ENCODE measurements at regions not wholly inside any gene's neighbourhood (a gene's known extent, or its start where the extent isn't known, plus 50 kb on each side); places are given as distances from the start of the nearest gene placed in this dataset.

- H3K4me3 ChIP-seq: no peak overlapping the region
- no peaks in the 10 kb centered on the region for H3K36me3 ChIP-seq
- H3K4me1 ChIP-seq (replicated peaks): no peaks in the 10 kb centered on the region
- H3K27ac ChIP-seq: no peak overlapping the region
- TF ChIP-seq POLR2AphosphoS5 (IDR thresholded peaks at IDR 0.05) (no peak), POLR2A (IDR thresholded peaks at IDR 0.05) (no peak), CTCF (IDR thresholded peaks at IDR 0.05) (no peak)
- no peak for DNase-seq (ENCODE audit: low spot score)
- H3K27me3 ChIP-seq (replicated peaks; ENCODE audit: insufficient read depth): no peaks in the 10 kb centered on the region
- intact Hi-C loops (cut with DNase I): no loop called here
- 74% methylated on average over 29 of the region's 29 CpGs for WGBS
- no peaks in the 10 kb centered on the region for H3K9me3 ChIP-seq
These were observed 51.0 kb upstream of the PPP2R2D start for GRCh38 chr10:131849591-131850382.

DNA sequence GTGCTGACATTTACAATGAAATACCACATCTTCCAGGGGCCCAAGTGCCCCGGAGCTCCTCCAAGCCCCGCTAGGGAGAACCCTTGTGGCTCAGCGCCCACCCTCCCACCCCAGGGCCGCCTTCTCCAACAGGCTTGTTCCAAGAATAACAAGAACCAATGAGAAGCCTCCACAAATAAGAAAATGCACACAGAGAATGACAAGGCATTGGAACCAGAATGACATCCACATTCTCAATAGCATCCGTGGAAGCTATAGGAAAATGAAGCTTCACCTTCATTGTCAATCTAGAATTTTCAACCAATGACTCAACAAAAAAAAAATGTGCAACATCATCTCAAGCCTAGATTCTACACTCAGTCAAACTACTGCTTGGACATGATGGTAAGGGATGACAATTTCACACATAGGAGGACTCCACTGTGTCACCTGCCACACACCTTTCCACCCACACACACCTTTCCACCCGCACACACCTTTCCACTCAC is 50.4 kb upstream of the PPP2R2D start:
- H3K27ac ChIP-seq: no peak overlapping the region

More for the DNA sequence above, 50.4 kb upstream of the PPP2R2D start:
- no peak for TF ChIP-seq POLR2A (IDR thresholded peaks at IDR 0.05)
- no peak for TF ChIP-seq CTCF (IDR thresholded peaks at IDR 0.05)
- no peak for TF ChIP-seq POLR2AphosphoS5 (IDR thresholded peaks at IDR 0.05)
- H3K27me3 ChIP-seq (replicated peaks; ENCODE audit: insufficient read depth): no peaks in the 10 kb centered on the region
- no peaks in the 10 kb centered on the region for H3K9me3 ChIP-seq
- no peak overlapping the region for H3K4me3 ChIP-seq
- 40% methylated on average over 6 of the region's 6 CpGs for WGBS
- no peak for DNase-seq (ENCODE audit: low spot score)
- intact Hi-C loops (cut with DNase I): no loop called here
- H3K4me1 ChIP-seq (replicated peaks): no peaks in the 10 kb centered on the region
- no peaks in the 10 kb centered on the region for H3K36me3 ChIP-seq
